HepG2 (cell line): ENCODE measurements at regions not wholly inside any gene's neighbourhood (a gene's known extent, or its start where the extent isn't known, plus 50 kb on each side); places are given as distances from the start of the nearest gene placed in this dataset.

ENCODE experiments used
- ATAC-seq: fragments of 200-7000 bp; cut with Tn5 transposase; 3 replicates; pipeline ENCODE4 v1.9.1; 2020; ENCODE audit warnings: mild to moderate bottlenecking, moderate library complexity
- BruUV-seq: library from RNA; stranded (reverse); fragments of 400-500 nt; replicated peaks from 2 replicates; lab custom pipeline; 2021; lab: Mats Ljungman, UMichigan
- CTCF ChIA-PET: fragments of 300-600 bp; formaldehyde crosslinking; extraction: SDS; loops from one replicate; lab custom pipeline; 2021; ENCODE audit warnings: low total read pairs, inconsistent platforms, low intra/inter-chr PET ratio; lab: Yijun Ruan, JAX
- POLR2A ChIA-PET: fragments of 350-600 bp; sonication (Branson Sonifier 250); formaldehyde crosslinking; loops from one replicate; lab custom pipeline; 2020; ENCODE audit warnings: antibody characterized with exemption, inconsistent platforms; lab: Yijun Ruan, JAX
- DNase-seq: peaks from one replicate; pipeline ENCODE4 v3.0.0-alpha.2; 2015; ENCODE audit warnings: low spot score
- FAIRE-seq: peaks from 3 replicates; lab custom pipeline; 2011; peaks lifted over from hg19 to GRCh38; lab: Jason Lieb, UNC
- H2AFZ ChIP-seq: one replicate; pipeline ENCODE4 v1.6.1; 2011; ENCODE audit warnings: low read length, inconsistent platforms
- H3K27ac ChIP-seq: fragments of 300-600 bp; 3 replicates; pipeline ENCODE4 v1.8.0; 2011; ENCODE audit warnings: mixed run types, mild to moderate bottlenecking, mixed read lengths, low read length, inconsistent platforms; ENCODE audit not compliant: insufficient read depth; ENCODE audit errors: extremely low read length
- H3K27me3 ChIP-seq, 2 experiments: fragments of 200-600 bp in 1 of 2; 2 replicates in 1 of 2; 3 replicates in 1 of 2; pipeline versions ENCODE4 v1.6.0 to v1.8.0; 2011; ENCODE audit warnings: low read length in 2 of 2, mild to moderate bottlenecking in 2 of 2, moderate library complexity in 2 of 2, inconsistent platforms in 1 of 2; ENCODE audit not compliant: insufficient read depth in 2 of 2, control insufficient read depth in 1 of 2
- H3K36me3 ChIP-seq, 2 experiments: fragments of 200-600 bp in 1 of 2; replicated peaks in 1 of 2; 2 replicates in 1 of 2; 3 replicates in 1 of 2; pipeline versions ENCODE4 v1.5.1 to v1.8.0; 2011; ENCODE audit warnings: low read length in 2 of 2, inconsistent platforms in 1 of 2; ENCODE audit not compliant: insufficient read depth in 2 of 2, control insufficient read depth in 1 of 2
- H3K4me1 ChIP-seq: 2 replicates; pipeline ENCODE4 v1.5.1; 2012; ENCODE audit warnings: low read length, inconsistent platforms; ENCODE audit not compliant: insufficient read depth
- H3K4me2 ChIP-seq: 2 replicates; pipeline ENCODE4 v1.6.0; 2011; ENCODE audit warnings: low read depth, low read length, inconsistent platforms
- H3K4me3 ChIP-seq, 3 experiments: fragments of 200-600 bp in 1 of 3; sonication (generic), shearing (Covaris generic) in 1 of 3; replicated peaks in 1 of 3; 2 replicates each; pipeline ENCODE4 v1.5.1; 2011 to 2016; ENCODE audit warnings: low read length in 3 of 3, inconsistent platforms in 2 of 3, low read depth in 2 of 3, mild to moderate bottlenecking in 2 of 3, control low read depth in 1 of 3, mixed read lengths in 1 of 3; ENCODE audit not compliant: insufficient read depth in 1 of 3
- H3K79me2 ChIP-seq: one replicate; pipeline ENCODE4 v1.6.1; 2011; ENCODE audit warnings: low read length, inconsistent platforms; ENCODE audit not compliant: insufficient read depth
- H3K9ac ChIP-seq: 2 replicates; pipeline ENCODE4 v1.6.0; 2011; ENCODE audit warnings: mild to moderate bottlenecking, low read depth, low read length, inconsistent platforms; ENCODE audit not compliant: insufficient read depth
- H3K9me3 ChIP-seq: 2 replicates; pipeline ENCODE4 v1.5.1; 2012; ENCODE audit warnings: mild to moderate bottlenecking, low read length
- H4K20me1 ChIP-seq: 2 replicates; pipeline ENCODE4 v1.6.0; 2011; ENCODE audit warnings: inconsistent platforms, mild to moderate bottlenecking, low read length, moderate library complexity; ENCODE audit not compliant: insufficient read depth
- ARID5B ChIP-seq: IDR thresholded peaks from 2 replicates; pipeline ENCODE4 v1.4.0; 2020; ENCODE audit warnings: mild to moderate bottlenecking, missing genetic modification reagents
- FOXA1 ChIP-seq, 2 experiments: fragments of 450-650 bp in 1 of 2; sonication (generic) in 1 of 2; formaldehyde crosslinking in 1 of 2; IDR thresholded peaks; 2 replicates each; pipeline versions ENCODE4 v1.4.0 to v1.6.1; 2016 to 2020; ENCODE audit warnings: missing genetic modification reagents in 1 of 2
- HES4 ChIP-seq: sonication (generic); formaldehyde crosslinking; IDR thresholded peaks from 2 replicates; pipeline ENCODE4 v1.9.0; 2021; ENCODE audit warnings: mild to moderate bottlenecking, missing genetic modification reagents, borderline replicate concordance
- PHB2 ChIP-seq: fragments of 450-650 bp; IDR thresholded peaks from 2 replicates; pipeline ENCODE4 v1.6.1; 2018; ENCODE audit not compliant: partially characterized antibody
- WGBS: methylation state at CpG from one replicate; pipeline ENCODE4 v1.1.6; 2017; ENCODE audit warnings: low lambda C conversion rate; 5-methylcytosine and 5-hydroxymethylcytosine counted together
- in situ Hi-C: cut with HindIII; loops from 2 replicates; pipeline ENCODE4 v1.10.0; 2017; ENCODE audit warnings: low pct_unique_long_range_greater_than_20kb; ENCODE audit not compliant: extremely low pct_ligation_motif_present
- intact Hi-C: fragments of 100-400 bp; cut with micrococcal nuclease; formaldehyde crosslinking; loops from one replicate; pipeline ENCODE4 v1.10.0; 2022; ENCODE audit not compliant: unreplicated experiment

GRCh38 chr2:95757988-95758387 is 166.2 kb downstream of the TRIM43 start (continued):
- TF ChIP-seq ARID5B (CRISPR knock-in tag) = no peak

- intact Hi-C loops (no loop called here), in situ Hi-C loops (no loop called here)
- H3K4me2 ChIP-seq = no peak overlapping the region
- no peaks in the 10 kb centered on the region for H3K79me2 ChIP-seq
- POLR2A ChIA-PET = no interaction called here
- peaks cover 5 to 9% of the 10 kb centered on the region in 2 experiments; a peak in 4 of 5 replicates for H3K27me3 ChIP-seq
- H3K4me3 ChIP-seq = no peak overlapping the region
- H3K4me1 ChIP-seq = no peaks in the 10 kb centered on the region
- H3K9me3 ChIP-seq = no peaks in the 10 kb centered on the region
- FAIRE-seq (no peak), DNase-seq (no peak), ATAC-seq (no peak)
- H2AFZ ChIP-seq = no peak overlapping the region
- TF ChIP-seq PHB2 (peak; percentile 92), FOXA1 (IDR thresholded peaks at IDR 0.05) (0 out of 2 replicates have a peak, but pooled peaks have one; percentile 4), FOXA1 (CRISPR knock-in tag; IDR thresholded peaks at IDR 0.05) (no peak), HES4 (CRISPR knock-in tag) (no peak)
- no TSS peak for BruUV-seq
- 22% methylated on average over 4 of the region's 4 CpGs for WGBS
- H3K27ac ChIP-seq = no peak overlapping the region
- CTCF ChIA-PET = no interaction called here
- no peaks in the 10 kb centered on the region for H4K20me1 ChIP-seq
- no peak overlapping the region for H3K9ac ChIP-seq
- H3K36me3 ChIP-seq = no peaks in the 10 kb centered on the region
These were observed 167.9 kb downstream of the TRIM43 start for GRCh38 chr2:95759481-95760246.
